OCI-LY3 (cell line): ENCODE measurements at regions not wholly inside any gene's neighbourhood (a gene's known extent, or its start where the extent isn't known, plus 50 kb on each side); places are given as distances from the start of the nearest gene placed in this dataset.

Experiments
- CTCF ChIP-seq: fragments of 200-600, 300-600 bp; sonication (generic); IDR thresholded peaks from 2 replicates; pipeline ENCODE4 v1.5.1; 2014; ENCODE audit warnings: antibody characterized with exemption, low read length, low read depth
- EZH2phosphoT487 ChIP-seq: fragments of 200-600 bp; shearing (Covaris generic); IDR thresholded peaks from 2 replicates; pipeline ENCODE4 v1.6.1; 2018; ENCODE audit warnings: antibody characterized with exemption, mixed run types, low read depth

- TF ChIP-seq CTCF, result no peak
- TF ChIP-seq EZH2phosphoT487, result no peak
Measured at GRCh38 chr14:71563492-71564153, 368.6 kb upstream of the RGS6 start.
